GM19023 (cell line): ENCODE measurements at regions not wholly inside any gene's neighbourhood (a gene's known extent, or its start where the extent isn't known, plus 50 kb on each side); places are given as distances from the start of the nearest gene placed in this dataset.
"Not testable (repeated sequence)": the region's sequence is repeated elsewhere in the genome, so short reads cannot be mapped to it uniquely, and the experiment has no call there.

ENCODE experiments used
- ATAC-seq: cut with Tn5 transposase; IDR thresholded peaks from one replicate; pipeline ENCODE4 v1.9.1; 2021; ENCODE audit warnings: mild to moderate bottlenecking, moderate library complexity; ENCODE audit not compliant: unreplicated experiment

GRCh38 chr12:118536306-118536906 is 160.1 kb downstream of the SUDS3 start:
- ATAC-seq, result no peak

GRCh38 chr12:118537481-118537917 is 161.1 kb downstream of the SUDS3 start:
- no peak for ATAC-seq

GRCh38 chr12:118541071-118541470 is 164.7 kb downstream of the SUDS3 start:
- ATAC-seq, result no peak

GRCh38 chr12:118541934-118542333 is 165.6 kb downstream of the SUDS3 start:
- no peak for ATAC-seq

- no peak for ATAC-seq
Measured at GRCh38 chr12:118543651-118544050, 167.3 kb downstream of the SUDS3 start.

- ATAC-seq, result no peak
Measured at GRCh38 chr12:118544569-118544968, 168.2 kb downstream of the SUDS3 start.

- ATAC-seq, result not testable (repeated sequence)
Measured at GRCh38 chr12:118547606-118548005, 171.3 kb downstream of the SUDS3 start.

- no peak for ATAC-seq
Measured at GRCh38 chr12:118548887-118549509, 172.6 kb downstream of the SUDS3 start.

GRCh38 chr12:118549510-118549980 is 173.2 kb downstream of the SUDS3 start:
- no peak for ATAC-seq

- no peak for ATAC-seq
Measured at GRCh38 chr12:118553856-118554504, 177.6 kb downstream of the SUDS3 start.

- no peak for ATAC-seq
Measured at GRCh38 chr12:118558941-118559340, 182.6 kb downstream of the SUDS3 start.

- no peak for ATAC-seq
Measured at GRCh38 chr12:118560733-118561132, 184.4 kb downstream of the SUDS3 start.

GRCh38 chr12:118571730-118572129 is 195.4 kb downstream of the SUDS3 start:
- no peak for ATAC-seq

- no peak for ATAC-seq
Measured at GRCh38 chr12:118574288-118574687, 197.9 kb downstream of the SUDS3 start.

GRCh38 chr12:118575730-118576129 is 199.4 kb downstream of the SUDS3 start:
- no peak for ATAC-seq

- ATAC-seq, result no peak
Measured at GRCh38 chr12:118581371-118581770, 205.0 kb downstream of the SUDS3 start.

GRCh38 chr12:118582863-118583262 is 206.5 kb downstream of the SUDS3 start:
- ATAC-seq, result no peak

- ATAC-seq, result no peak
Measured at GRCh38 chr12:118586433-118586832, 210.1 kb downstream of the SUDS3 start.

GRCh38 chr12:118589162-118589561 is 212.8 kb downstream of the SUDS3 start:
- ATAC-seq, result no peak

GRCh38 chr12:118590406-118591150 is 214.2 kb downstream of the SUDS3 start:
- ATAC-seq, result no peak

GRCh38 chr12:118603610-118604361 is 227.4 kb downstream of the SUDS3 start:
- no peak for ATAC-seq
